H1 (cell line): ENCODE measurements at regions not wholly inside any gene's neighbourhood (a gene's known extent, or its start where the extent isn't known, plus 50 kb on each side); places are given as distances from the start of the nearest gene placed in this dataset.

Experiments used
- CTCF ChIA-PET: fragments of 300-600 bp; sonication (Branson Sonifier 250); formaldehyde crosslinking; loops from one replicate; lab custom pipeline; 2021; ENCODE audit not compliant: partially characterized antibody; lab: Charles Lee
- POLR2A ChIA-PET: fragments of 300-600 bp; sonication (Branson Sonifier 250); formaldehyde crosslinking; loops from one replicate; lab custom pipeline; 2021; ENCODE audit warnings: inconsistent platforms; ENCODE audit not compliant: partially characterized antibody; lab: Charles Lee
- DNase-seq, 2 experiments: peaks; one replicate each; pipeline versions ENCODE4 v3.0.0 to v3.0.0-alpha.2; 2010 to 2022; ENCODE audit warnings: low spot score in 2 of 2, low read depth in 1 of 2, mixed read lengths in 1 of 2
- FAIRE-seq: peaks from 2 replicates; lab custom pipeline; 2011; peaks lifted over from hg19 to GRCh38; lab: Jason Lieb, UNC
- H2AFZ ChIP-seq: 2 replicates; pipeline ENCODE4 v1.8.1; 2012; ENCODE audit warnings: low read length, inconsistent platforms
- H2AK5ac ChIP-seq: 2 replicates; pipeline ENCODE4 v1.6.1; 2013; ENCODE audit warnings: low read depth, low read length
- H2BK120ac ChIP-seq: replicated peaks from 2 replicates; pipeline ENCODE3; 2013; ENCODE audit warnings: low read depth, low read length, inconsistent platforms
- H2BK12ac ChIP-seq: 2 replicates; pipeline ENCODE4 v1.6.1; 2013; ENCODE audit warnings: low read depth, low read length
- H2BK15ac ChIP-seq: 2 replicates; pipeline ENCODE4 v1.6.1; 2013; ENCODE audit warnings: low read length
- H2BK20ac ChIP-seq: 2 replicates; pipeline ENCODE4 v1.6.1; 2013; ENCODE audit warnings: low read length
- H2BK5ac ChIP-seq: 2 replicates; pipeline ENCODE4 v1.6.1; 2013; ENCODE audit warnings: low read depth, low read length
- H3K14ac ChIP-seq: 2 replicates; pipeline ENCODE4 v1.6.1; 2013; ENCODE audit warnings: inconsistent platforms; ENCODE audit not compliant: insufficient read length
- H3K18ac ChIP-seq: 2 replicates; pipeline ENCODE4 v1.6.1; 2013; ENCODE audit warnings: low read length; ENCODE audit errors: extremely low read depth
- H3K23ac ChIP-seq: 2 replicates; pipeline ENCODE4 v1.6.1; 2013; ENCODE audit warnings: inconsistent platforms; ENCODE audit not compliant: insufficient read length
- H3K23me2 ChIP-seq: 2 replicates; pipeline ENCODE4 v1.6.1; 2013; ENCODE audit warnings: low read depth, low read length
- H3K27ac ChIP-seq: 2 replicates; pipeline ENCODE4 v1.6.1; 2011; ENCODE audit warnings: low read depth, low read length, inconsistent platforms
- H3K27me3 ChIP-seq, 4 experiments: replicated peaks in 1 of 4; 1 replicate in 1 of 4; 2 replicates in 3 of 4; pipeline versions ENCODE4 v1.6.1 to v1.8.1; 2011 to 2013; ENCODE audit warnings: low read length in 3 of 4, mild to moderate bottlenecking in 3 of 4, inconsistent platforms in 2 of 4, mixed read lengths in 2 of 4, moderate library complexity in 1 of 4; ENCODE audit not compliant: control insufficient read depth in 3 of 4, insufficient read depth in 3 of 4; ENCODE audit errors: extremely low read depth in 1 of 4
- H3K36me3 ChIP-seq, 4 experiments: 2 replicates each; pipeline versions ENCODE4 v1.6.1 to v1.8.1; 2011 to 2013; ENCODE audit warnings: mild to moderate bottlenecking in 4 of 4, low read length in 3 of 4, moderate library complexity in 2 of 4, control low read depth in 1 of 4, inconsistent platforms in 1 of 4; ENCODE audit not compliant: insufficient read depth in 4 of 4, control insufficient read depth in 2 of 4
- H3K4ac ChIP-seq: replicated peaks from 2 replicates; pipeline ENCODE3; 2013; ENCODE audit warnings: low read length, low read depth, mixed read lengths, inconsistent platforms; ENCODE audit not compliant: insufficient read length
- H3K4me1 ChIP-seq, 4 experiments: replicated peaks in 1 of 4; 1 replicate in 1 of 4; 2 replicates in 3 of 4; pipeline versions ENCODE4 v1.6.1 to v1.8.1; 2011 to 2013; ENCODE audit warnings: low read length in 3 of 4, inconsistent platforms in 2 of 4, mixed read lengths in 1 of 4; ENCODE audit not compliant: insufficient read depth in 4 of 4, control insufficient read depth in 3 of 4
- H3K4me2 ChIP-seq, 2 experiments: 2 replicates each; pipeline versions ENCODE4 v1.6.1 to v1.8.1; 2011 to 2013; ENCODE audit warnings: low read depth in 2 of 2, low read length in 2 of 2, control low read depth in 1 of 2, inconsistent platforms in 1 of 2, mild to moderate bottlenecking in 1 of 2; ENCODE audit not compliant: insufficient read depth in 1 of 2
- H3K4me3 ChIP-seq, 4 experiments: fragments of 200-600, 300-600 bp in 1 of 4; sonication (generic), shearing (Covaris generic), sonication (Bioruptor Twin) in 1 of 4; 2 replicates each; pipeline versions ENCODE4 v1.5.1 to v1.8.1; 2011 to 2016; ENCODE audit warnings: low read length in 4 of 4, low read depth in 3 of 4, control low read depth in 2 of 4, inconsistent platforms in 2 of 4, mild to moderate bottlenecking in 2 of 4, mixed read lengths in 1 of 4, moderate library complexity in 1 of 4; ENCODE audit not compliant: insufficient read depth in 2 of 4; ENCODE audit errors: extremely low read depth in 1 of 4
- H3K56ac ChIP-seq: replicated peaks from 2 replicates; pipeline ENCODE3; 2013; ENCODE audit warnings: low read depth, mild to moderate bottlenecking, mixed read lengths, low read length, inconsistent platforms; ENCODE audit not compliant: insufficient read length
- H3K79me1 ChIP-seq: 2 replicates; pipeline ENCODE4 v1.6.1; 2013; ENCODE audit warnings: low read depth, low read length, control low read depth
- H3K79me2 ChIP-seq, 2 experiments: 2 replicates each; pipeline versions ENCODE4 v1.6.1 to v1.8.1; 2012 to 2013; ENCODE audit warnings: low read length in 2 of 2, mild to moderate bottlenecking in 2 of 2, inconsistent platforms in 1 of 2; ENCODE audit not compliant: insufficient read depth in 2 of 2, control insufficient read depth in 1 of 2
- H3K9ac ChIP-seq, 4 experiments: replicated peaks in 1 of 4; 1 replicate in 1 of 4; 2 replicates in 3 of 4; pipeline versions ENCODE4 v1.6.1 to v1.8.1; 2011 to 2013; ENCODE audit warnings: low read depth in 3 of 4, low read length in 3 of 4, control low read depth in 2 of 4, mild to moderate bottlenecking in 2 of 4, moderate library complexity in 2 of 4, inconsistent platforms in 1 of 4; ENCODE audit errors: extremely low read depth in 1 of 4
- H3K9me3 ChIP-seq, 2 experiments: 2 replicates each; pipeline versions ENCODE4 v1.6.1 to v1.8.1; 2012 to 2013; ENCODE audit warnings: mild to moderate bottlenecking in 2 of 2, moderate library complexity in 2 of 2, control low read depth in 1 of 2, inconsistent platforms in 1 of 2, low read depth in 1 of 2, low read length in 1 of 2, mixed read lengths in 1 of 2; ENCODE audit not compliant: insufficient read depth in 2 of 2
- H4K20me1 ChIP-seq, 2 experiments: replicated peaks in 1 of 2; 2 replicates each; pipeline versions ENCODE3 to v1.8.1; 2011 to 2013; ENCODE audit warnings: inconsistent platforms in 2 of 2, low read length in 2 of 2, mild to moderate bottlenecking in 1 of 2; ENCODE audit not compliant: insufficient read depth in 2 of 2, control insufficient read depth in 1 of 2
- H4K5ac ChIP-seq: 2 replicates; pipeline ENCODE4 v1.6.1; 2013; ENCODE audit warnings: low read length, low read depth, mixed read lengths, inconsistent platforms; ENCODE audit not compliant: insufficient read length
- H4K8ac ChIP-seq: 2 replicates; pipeline ENCODE4 v1.8.0; 2013; ENCODE audit warnings: mild to moderate bottlenecking, moderate library complexity, low read length, inconsistent platforms; ENCODE audit not compliant: insufficient read depth; ENCODE audit errors: extremely low read depth
- H4K91ac ChIP-seq: replicated peaks from 2 replicates; pipeline ENCODE3; 2013; ENCODE audit warnings: low read length, mixed read lengths, inconsistent platforms; ENCODE audit not compliant: insufficient read length
- CHD1 ChIP-seq: IDR thresholded peaks from 2 replicates; pipeline ENCODE4 v1.6.1; 2012; ENCODE audit warnings: low read depth, low read length, improper control_type of control experiment
- JUN ChIP-seq: IDR thresholded peaks from 2 replicates; pipeline ENCODE4 v1.6.1; 2011; ENCODE audit warnings: low read depth, mild to moderate bottlenecking, improper control_type of control experiment, low read length
- KDM1A ChIP-seq: fragments of 200-600, 300-600 bp; sonication (generic); IDR thresholded peaks from 2 replicates; pipeline ENCODE4 v1.7.1; 2016; ENCODE audit warnings: mild to moderate bottlenecking, low read length, borderline replicate concordance
- KDM5A ChIP-seq: fragments of 200-600 bp; IDR thresholded peaks from 2 replicates; pipeline ENCODE4 v1.7.1; 2012; ENCODE audit warnings: mild to moderate bottlenecking, low read length, inconsistent platforms, mixed read lengths
- MAFK ChIP-seq: IDR thresholded peaks from 2 replicates; pipeline ENCODE4 v1.6.1; 2012; ENCODE audit warnings: low read depth, mild to moderate bottlenecking, improper control_type of control experiment, low read length
- ZNF274 ChIP-seq: IDR thresholded peaks from 2 replicates; pipeline ENCODE4 v1.7.0; 2012; ENCODE audit warnings: low read length, borderline replicate concordance; ENCODE audit errors: extremely low read depth
- WGBS, 2 experiments: shearing (Covaris generic) in 1 of 2; methylation state at CpG; one replicate each; pipeline versions ENCODE4 v1.1.6 to v1.1.7; 2013 to 2015; ENCODE audit warnings: low lambda C conversion rate in 2 of 2, mixed read lengths in 2 of 2, inconsistent platforms in 1 of 2, low coverage in 1 of 2, missing lambda C conversion rate in 1 of 2; ENCODE audit not compliant: insufficient replicate concordance in 2 of 2, insufficient coverage in 1 of 2, insufficient read length in 1 of 2; ENCODE audit errors: extremely low coverage in 1 of 2, missing lambda C conversion rate in 1 of 2; 5-methylcytosine and 5-hydroxymethylcytosine counted together

- no peak overlapping the region for H3K23ac ChIP-seq
- TF ChIP-seq JUN: no peak
- no peak for TF ChIP-seq ZNF274
- TF ChIP-seq KDM5A: no peak
- no peak for TF ChIP-seq CHD1
- no peak for TF ChIP-seq MAFK
- no peak for TF ChIP-seq KDM1A
- TF ChIP-seq, all 59 proteins: peak for 0
- CTCF ChIA-PET: interaction anchor here (0.9 kb wide), 2 partner anchors 8 to 137 kb away, joined by 3 read pairs; no protein-coding TSS in a partner anchor
- H2BK120ac ChIP-seq: no peak overlapping the region
- H2BK20ac ChIP-seq: no peak overlapping the region
- DNase-seq (no peak), FAIRE-seq (no peak)
- no peaks in the 10 kb centered on the region; a peak in 1 of 4 replicates for H3K9me3 ChIP-seq
- H3K36me3 ChIP-seq: no peaks in the 10 kb centered on the region
- H4K91ac ChIP-seq: no peak overlapping the region
- no peak overlapping the region for H2BK15ac ChIP-seq
- H3K4me3 ChIP-seq: no peak overlapping the region
- H2AFZ ChIP-seq: no peak overlapping the region
- H2AK5ac ChIP-seq: 0 out of 2 replicates have a peak overlapping the region, but pooled peaks have one; percentile 13
- H3K56ac ChIP-seq: no peak overlapping the region
- no peaks in the 10 kb centered on the region for H3K79me1 ChIP-seq
- H3K9ac ChIP-seq: no peak overlapping the region
- no peaks in the 10 kb centered on the region for H4K20me1 ChIP-seq
- H4K8ac ChIP-seq: no peak overlapping the region
- 0 out of 2 replicates have a peak, but pooled peaks cover 2% of the 10 kb centered on the region for H3K23me2 ChIP-seq
- no peak overlapping the region for H3K14ac ChIP-seq
- no peaks in the 10 kb centered on the region for H3K79me2 ChIP-seq
- no peak overlapping the region for H3K4me2 ChIP-seq
- no peak overlapping the region for H2BK12ac ChIP-seq
- H3K27me3 ChIP-seq: no peaks in the 10 kb centered on the region
- no peak overlapping the region for H4K5ac ChIP-seq
- no peak overlapping the region for H3K18ac ChIP-seq
- no peak overlapping the region for H3K27ac ChIP-seq
- WGBS, 2 experiments: 94% methylated on average over 4 of the region's 4 CpGs; no CpG with 5 or more reads in 1 of the 2 experiments
- POLR2A ChIA-PET: no interaction called here
- no peak overlapping the region for H3K4ac ChIP-seq
- H2BK5ac ChIP-seq: no peak overlapping the region
- H3K4me1 ChIP-seq: no peaks in the 10 kb centered on the region
Measured at GRCh38 chr15:81619002-81619401, 245.0 kb upstream of the TMC3 start.
